ENCODE measurements at regions not wholly inside any gene's neighbourhood (a gene's known extent, or its start where the extent isn't known, plus 50 kb on each side); places are given as distances from the start of the nearest gene placed in this dataset.
"Not testable (repeated sequence)": the region's sequence is repeated elsewhere in the genome, so short reads cannot be mapped to it uniquely, and the experiment has no call there.

GRCh38 chr6:110545081-110545872 is 68.9 kb upstream of the SLC22A16 start:
- Histone ChIP-seq H3K4me1 (no peaks in the 10 kb centered on the region; the same call in 1 of the 2 replicates), H3K36me3 (no peaks in the 10 kb centered on the region), H3K4me3 (ENCODE audit: low read depth, low read length) (no peak overlapping the region), H3K9me3 (no peaks in the 10 kb centered on the region), H3K27me3 (no peaks in the 10 kb centered on the region)
- no peak for DNase-seq
- TF ChIP-seq CTCF (IDR thresholded peaks at IDR 0.05; ENCODE audit: low read depth, low read length): no peak

- no peak overlapping the region for H3K4me3 ChIP-seq (ENCODE audit: low read depth, low read length)
- H3K36me3 ChIP-seq: no peaks in the 10 kb centered on the region
Observed at GRCh38 chr6:110544472-110544871, 68.1 kb upstream of the SLC22A16 start.

GRCh38 chr6:110543106-110543505 is 66.7 kb upstream of the SLC22A16 start:
- Histone ChIP-seq H3K36me3 (no peaks in the 10 kb centered on the region), H3K27me3 (no peaks in the 10 kb centered on the region), H3K4me1 (no peaks in the 10 kb centered on the region; the same call in 1 of the 2 replicates), H3K4me3 (ENCODE audit: low read depth, low read length) (no peak overlapping the region), H3K9me3 (no peaks in the 10 kb centered on the region)
- peak; percentile 53 for DNase-seq
- no peak for TF ChIP-seq CTCF (IDR thresholded peaks at IDR 0.05; ENCODE audit: low read depth, low read length)

More at GRCh38 chr6:110544472-110544871, 68.1 kb upstream of the SLC22A16 start:
- no peaks in the 10 kb centered on the region for H3K9me3 ChIP-seq
- H3K27me3 ChIP-seq: no peaks in the 10 kb centered on the region
- no peak for DNase-seq
- no peak for TF ChIP-seq CTCF (IDR thresholded peaks at IDR 0.05; ENCODE audit: low read depth, low read length)
- no peaks in the 10 kb centered on the region; the same call in 1 of the 2 replicates for H3K4me1 ChIP-seq

GRCh38 chr6:110542311-110543024 is 66.1 kb upstream of the SLC22A16 start:
- Histone ChIP-seq H3K4me1 (no peaks in the 10 kb centered on the region; the same call in 1 of the 2 replicates), H3K9me3 (no peaks in the 10 kb centered on the region), H3K4me3 (ENCODE audit: low read depth, low read length) (no peak overlapping the region), H3K27me3 (no peaks in the 10 kb centered on the region), H3K36me3 (no peaks in the 10 kb centered on the region)
- TF ChIP-seq CTCF (IDR thresholded peaks at IDR 0.05; ENCODE audit: low read depth, low read length): no peak
- peak; percentile 50 for DNase-seq

GRCh38 chr6:110541701-110542309 is 65.4 kb upstream of the SLC22A16 start:
- no peak overlapping the region for H3K4me3 ChIP-seq (ENCODE audit: low read depth, low read length)
- no peaks in the 10 kb centered on the region; the same call in 1 of the 2 replicates for H3K4me1 ChIP-seq
- no peaks in the 10 kb centered on the region for H3K36me3 ChIP-seq
- no peak for DNase-seq
- H3K27me3 ChIP-seq: no peaks in the 10 kb centered on the region
- TF ChIP-seq CTCF (IDR thresholded peaks at IDR 0.05; ENCODE audit: low read depth, low read length): no peak
- H3K9me3 ChIP-seq: no peaks in the 10 kb centered on the region

- DNase-seq, H3K4me1 ChIP-seq, H3K9me3 ChIP-seq: not testable (repeated sequence)
Observed at GRCh38 chr6:110539277-110540019, 63.0 kb upstream of the SLC22A16 start.

More at GRCh38 chr6:110539277-110540019, 63.0 kb upstream of the SLC22A16 start:
- H3K27me3 ChIP-seq; H3K36me3 ChIP-seq; H3K4me3 ChIP-seq (ENCODE audit: low read depth, low read length): not testable (repeated sequence)
